EL (cell line): ENCODE measurements at regions not wholly inside any gene's neighbourhood (a gene's known extent, or its start where the extent isn't known, plus 50 kb on each side); places are given as distances from the start of the nearest gene placed in this dataset.

Experiments used
- DNase-seq: peaks from one replicate; pipeline ENCODE4 v3.0.0-alpha.2; 2016

DNA sequence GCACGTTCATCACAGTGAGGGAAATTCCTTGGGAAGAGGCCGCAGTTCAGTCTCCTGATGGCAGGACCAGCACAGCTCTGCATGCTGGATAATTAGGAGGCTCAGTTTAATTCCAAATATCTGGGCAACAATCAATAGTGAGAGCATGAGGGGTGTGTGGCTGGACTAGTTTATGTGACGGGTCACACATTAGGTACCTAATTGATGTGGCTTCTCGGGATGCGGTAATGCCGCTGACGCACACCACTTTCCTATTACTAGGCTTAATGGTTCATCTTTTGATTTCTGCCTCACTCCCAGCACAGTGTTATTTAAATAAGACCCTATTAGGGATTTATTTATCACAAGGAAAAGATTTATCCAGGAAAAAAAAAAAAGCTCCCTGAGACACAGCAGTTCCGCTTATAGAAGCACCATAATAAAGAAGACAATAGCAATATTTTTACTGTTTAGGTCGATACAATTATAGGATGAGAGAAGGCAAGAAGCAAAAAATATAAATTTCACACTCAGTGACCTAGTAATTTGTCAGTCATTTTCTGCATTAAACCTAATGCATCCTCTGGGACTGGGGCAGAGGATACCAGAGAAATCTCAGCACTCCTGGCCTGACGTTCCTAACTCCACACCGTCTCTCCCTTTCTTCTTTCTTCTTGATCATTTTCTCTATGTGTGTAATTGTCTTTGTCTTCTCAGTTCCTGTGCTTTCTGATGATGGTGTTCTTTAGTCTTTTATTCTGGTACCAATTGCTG is 264.7 kb upstream of the SLC14A2 start:
- no peak for DNase-seq

DNA sequence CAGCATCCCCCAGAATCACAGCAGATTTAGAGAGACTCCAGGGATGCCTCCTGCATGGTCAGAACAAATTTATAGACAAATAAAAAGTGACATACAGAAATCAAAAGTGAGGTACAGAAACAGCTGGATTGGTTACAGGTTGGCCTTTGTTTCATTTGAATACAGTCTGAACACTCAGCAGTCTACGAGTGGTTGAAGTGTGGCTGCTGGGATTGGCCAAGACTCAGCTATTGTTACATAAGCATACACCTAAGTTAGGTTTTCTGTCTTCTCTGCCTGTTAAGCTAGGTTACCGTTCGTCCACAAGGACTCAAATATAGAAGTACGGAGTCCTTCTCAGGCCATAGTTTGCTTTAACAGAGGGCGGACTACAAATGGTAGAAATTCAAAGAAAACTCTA is 262.4 kb upstream of the SLC14A2 start:
- DNase-seq = no peak

DNA sequence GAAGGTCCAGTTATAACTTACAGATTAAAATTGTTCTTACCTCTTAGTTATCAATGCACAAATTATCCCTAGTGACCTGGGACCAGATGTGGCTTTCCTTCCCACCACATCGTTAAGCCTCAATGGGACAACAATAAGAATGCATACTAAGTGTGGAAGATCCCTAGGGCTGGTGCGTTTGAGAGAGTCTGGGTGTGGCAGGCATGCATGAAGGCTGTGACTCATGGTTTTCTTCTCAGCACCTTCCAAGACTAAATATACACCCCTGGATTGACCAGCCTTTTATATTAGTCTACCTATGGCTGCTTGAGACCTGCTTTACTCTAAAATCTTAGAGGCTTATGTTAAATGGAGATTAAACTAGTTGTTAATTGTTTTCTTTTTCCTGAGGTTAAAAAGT is 261.7 kb upstream of the SLC14A2 start:
- DNase-seq = no peak

DNA sequence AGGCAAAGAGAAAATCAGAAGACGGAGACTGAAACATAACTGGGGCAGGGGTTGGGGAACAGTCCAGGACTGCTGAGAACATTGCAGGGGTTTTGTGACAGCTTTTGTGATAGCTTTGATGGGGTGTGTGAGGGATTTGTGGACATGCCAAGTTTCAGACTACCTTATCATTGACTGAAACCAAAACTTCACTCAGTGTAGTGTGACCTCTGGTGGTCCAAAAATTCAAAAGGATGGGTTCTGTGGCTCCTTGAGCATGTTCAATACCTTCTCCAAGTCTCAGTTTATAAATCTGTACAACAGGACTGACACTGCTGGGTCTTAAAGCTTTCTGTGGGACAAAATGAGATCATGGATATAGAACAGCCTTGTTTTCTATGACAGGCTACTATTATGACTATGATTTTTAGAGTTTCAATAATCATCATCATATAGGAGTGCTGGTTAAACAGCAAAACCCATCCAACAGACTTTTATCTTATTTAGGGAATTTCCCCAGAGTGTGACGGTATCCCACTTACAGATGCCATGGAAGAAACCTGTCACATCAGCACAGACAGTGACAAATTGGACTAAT is 259.2 kb upstream of the SLC14A2 start:
- no peak for DNase-seq

DNA sequence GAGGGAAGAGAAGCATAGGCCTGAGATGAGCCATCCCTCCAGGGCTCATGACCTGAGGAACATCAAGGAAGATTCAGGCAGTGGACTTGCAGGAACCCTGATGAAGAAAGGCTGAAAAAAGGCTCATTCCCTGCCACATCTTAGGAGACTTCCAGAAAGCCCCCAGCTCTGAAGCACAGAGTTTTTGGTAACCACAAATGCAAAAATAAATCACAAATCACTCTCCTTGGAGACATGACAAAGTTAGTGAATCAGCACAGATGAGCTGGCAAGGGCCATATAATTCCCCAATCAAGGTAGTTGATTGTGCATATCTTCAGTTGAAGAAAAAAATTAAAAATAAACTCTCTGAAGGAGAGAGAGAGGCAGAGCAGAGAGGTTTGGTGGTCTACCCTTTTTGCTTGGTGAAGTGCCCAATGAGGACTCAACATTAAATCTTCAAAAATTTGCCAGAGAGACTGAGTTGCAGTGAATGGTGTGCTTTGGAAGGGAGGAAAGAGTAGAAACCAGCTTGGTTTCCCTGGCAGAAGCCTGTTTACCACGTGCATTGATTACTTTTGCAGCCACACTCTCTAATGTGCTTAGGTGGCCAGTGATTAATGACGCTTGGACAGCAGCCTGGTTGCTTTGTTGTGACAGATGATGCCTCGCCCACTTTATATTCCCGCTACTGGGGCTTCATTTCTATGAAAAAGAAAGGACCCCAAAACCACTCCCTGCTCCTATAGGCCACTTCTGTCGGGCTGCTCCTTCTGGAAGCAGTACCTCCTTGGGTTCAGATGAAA is 257.4 kb upstream of the SLC14A2 start:
- no peak for DNase-seq

DNA sequence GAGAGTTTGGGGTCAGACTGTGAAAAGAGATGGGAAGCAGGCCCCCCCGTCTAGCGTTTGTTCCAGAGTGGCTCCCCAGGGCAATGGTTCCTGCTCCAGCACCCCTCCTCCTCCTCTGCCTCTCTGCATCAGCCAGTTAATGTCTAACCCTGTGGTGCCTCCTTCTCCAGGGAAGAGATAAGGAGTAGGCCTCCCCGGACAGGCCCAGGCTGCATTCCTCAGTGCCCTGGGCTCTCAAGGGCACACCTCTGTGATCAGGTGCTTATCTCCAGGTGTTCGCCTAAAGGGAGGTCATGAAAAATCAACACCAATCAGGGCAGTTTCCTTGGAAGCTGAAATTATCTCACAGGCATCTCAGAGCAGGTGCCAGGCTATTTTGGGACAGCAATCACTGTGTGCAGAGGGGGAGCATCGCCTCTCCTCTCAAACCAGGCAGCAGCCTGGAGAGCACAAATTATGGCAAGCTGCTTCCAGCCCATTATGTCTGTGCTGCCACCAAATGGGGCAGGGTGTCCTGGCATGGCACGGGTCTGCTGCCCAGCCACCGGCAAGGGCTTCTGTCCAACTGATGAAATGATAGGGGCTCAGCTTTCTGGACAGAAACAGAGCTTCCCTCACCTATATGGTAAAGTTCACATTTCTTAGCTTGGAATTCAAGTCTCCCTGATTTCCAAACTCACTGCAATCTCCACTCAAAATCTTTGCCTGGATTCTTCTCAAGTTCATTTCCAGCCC is 255.8 kb upstream of the SLC14A2 start:
- no peak for DNase-seq

DNA sequence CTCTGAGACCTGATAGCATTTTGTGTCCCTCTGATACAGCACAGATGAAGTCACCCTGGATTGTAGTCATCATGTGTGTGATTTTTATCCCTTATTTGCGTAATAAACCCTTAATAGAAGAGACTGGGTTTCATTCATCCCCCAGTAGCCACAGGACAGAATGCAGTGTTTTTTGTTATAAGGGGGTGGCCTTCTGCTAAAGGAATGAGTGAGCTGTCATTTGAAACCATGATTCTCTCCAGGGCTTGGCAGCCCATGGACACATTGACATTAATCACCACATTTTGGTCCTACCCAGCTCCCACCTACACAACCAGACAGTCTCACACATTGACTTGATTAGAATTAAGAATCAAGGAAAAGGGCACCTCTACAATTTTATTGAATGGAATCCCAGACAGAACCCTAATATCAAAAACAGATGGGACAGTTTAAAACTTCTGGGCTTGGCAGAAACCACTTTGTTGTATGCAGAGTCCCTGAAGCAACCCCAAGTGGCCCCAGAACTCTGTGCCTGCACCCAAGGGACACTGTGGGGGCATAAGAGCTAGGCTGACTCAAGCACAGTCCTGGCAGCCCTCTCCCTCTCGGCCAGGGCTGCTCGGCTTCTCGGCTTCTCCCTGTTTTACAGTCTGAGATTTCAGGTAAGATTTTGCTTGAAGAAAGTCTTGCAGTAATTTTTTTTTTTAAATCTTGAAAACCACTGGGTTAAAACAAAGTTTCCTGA is 254.0 kb upstream of the SLC14A2 start:
- no peak for DNase-seq

DNA sequence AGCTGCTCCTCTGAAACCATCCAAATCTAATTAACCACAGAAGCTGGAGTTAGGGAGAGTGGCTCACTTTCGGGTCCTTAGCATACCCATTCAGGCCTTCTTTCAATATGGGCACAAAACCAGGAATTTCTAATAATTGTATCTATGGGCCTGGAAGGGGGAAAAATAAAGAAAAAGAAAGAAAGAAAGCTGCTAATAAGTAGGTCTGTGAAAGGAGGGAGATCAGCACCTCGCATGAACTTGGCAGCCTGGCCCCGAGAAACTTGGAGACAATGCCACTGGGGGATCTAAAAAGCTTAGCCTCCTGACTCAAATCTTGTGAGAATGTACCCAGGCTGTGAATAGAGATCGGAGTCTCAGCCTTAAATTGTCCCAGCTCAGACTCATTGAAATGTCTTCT is 252.1 kb upstream of the SLC14A2 start:
- DNase-seq = no peak

DNA sequence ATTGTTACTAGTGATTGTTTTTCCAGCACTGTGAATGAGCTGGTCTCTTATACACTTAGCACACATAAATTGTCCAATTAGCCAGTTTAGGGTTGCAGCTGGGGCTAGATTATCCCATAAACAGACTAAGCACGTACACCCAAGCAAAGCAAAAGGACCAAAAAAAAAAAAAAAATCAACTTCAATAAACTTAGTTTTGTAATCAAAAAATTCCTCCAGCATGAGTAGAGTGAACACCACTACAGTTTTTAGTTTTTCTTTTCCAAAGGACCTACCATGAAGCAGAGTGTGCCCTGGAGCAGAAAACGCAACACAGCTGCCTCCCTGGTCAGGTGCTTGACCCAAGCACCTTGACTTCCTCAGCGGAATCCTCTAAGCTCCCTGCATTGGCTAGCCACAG is 249.4 kb upstream of the SLC14A2 start:
- no peak for DNase-seq

DNA sequence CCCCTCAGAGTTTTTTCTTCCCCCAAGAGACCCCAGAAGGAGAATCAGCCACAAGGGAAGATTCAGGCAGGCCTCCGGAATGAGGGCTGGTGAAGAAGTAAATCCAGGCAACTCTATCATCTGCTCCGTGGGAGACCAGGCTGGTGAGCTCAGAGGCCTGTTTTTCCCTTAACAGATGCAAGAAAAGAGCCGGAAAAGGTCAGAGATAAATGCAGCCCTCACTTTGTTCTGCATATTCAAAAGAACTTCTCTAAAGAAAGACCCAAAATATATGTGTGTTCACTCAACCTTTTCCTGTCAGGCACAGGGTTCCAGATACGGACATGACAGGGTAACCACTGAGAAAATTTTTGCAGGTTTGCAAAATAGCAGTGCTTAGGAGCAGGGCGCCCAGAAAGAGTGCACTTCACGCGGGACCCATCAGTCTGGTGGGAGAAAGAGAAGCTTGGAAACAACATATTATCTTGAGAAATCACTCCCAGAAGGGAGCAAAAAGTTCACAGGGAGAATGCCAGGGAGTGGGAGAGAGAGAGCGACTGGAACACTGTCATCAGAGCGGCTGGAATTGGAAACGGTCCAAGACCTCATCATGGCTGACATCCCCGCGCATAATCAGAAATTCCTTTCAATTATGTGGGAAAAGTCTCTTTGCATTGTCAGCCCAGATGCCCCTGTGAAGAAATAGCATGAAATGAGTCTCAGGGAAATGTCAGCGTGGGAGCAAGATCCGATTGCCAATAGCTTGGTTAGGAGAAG is 244.8 kb upstream of the SLC14A2 start:
- no peak for DNase-seq

DNA sequence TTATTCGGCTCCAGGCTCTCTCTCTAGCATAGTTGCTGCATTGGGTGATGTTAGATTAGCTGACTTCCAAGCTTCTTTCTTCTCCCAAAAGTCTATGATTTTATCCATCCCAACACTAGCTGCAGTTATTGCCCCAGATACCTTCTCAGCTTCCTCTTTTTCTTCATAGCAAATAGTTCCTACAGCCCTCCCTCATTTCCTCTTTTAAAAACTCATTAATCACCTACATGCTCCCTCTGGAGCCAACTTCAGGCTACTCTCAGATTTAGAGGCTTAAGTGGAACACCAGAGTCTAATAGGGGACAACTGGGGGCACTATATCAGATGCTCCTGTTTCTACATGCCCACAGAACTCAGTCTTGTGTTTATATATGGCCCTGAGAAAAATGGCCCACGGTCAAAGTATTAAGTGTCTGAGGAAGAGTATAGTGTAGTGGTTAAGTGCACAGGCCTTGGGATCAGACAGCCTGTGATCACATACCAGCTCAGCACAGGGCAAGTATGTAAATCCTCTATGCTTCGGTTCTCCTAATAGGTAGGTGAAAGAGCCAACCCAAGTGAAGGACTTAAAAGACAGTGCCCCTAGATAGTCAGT is 241.9 kb upstream of the SLC14A2 start:
- no peak for DNase-seq

DNA sequence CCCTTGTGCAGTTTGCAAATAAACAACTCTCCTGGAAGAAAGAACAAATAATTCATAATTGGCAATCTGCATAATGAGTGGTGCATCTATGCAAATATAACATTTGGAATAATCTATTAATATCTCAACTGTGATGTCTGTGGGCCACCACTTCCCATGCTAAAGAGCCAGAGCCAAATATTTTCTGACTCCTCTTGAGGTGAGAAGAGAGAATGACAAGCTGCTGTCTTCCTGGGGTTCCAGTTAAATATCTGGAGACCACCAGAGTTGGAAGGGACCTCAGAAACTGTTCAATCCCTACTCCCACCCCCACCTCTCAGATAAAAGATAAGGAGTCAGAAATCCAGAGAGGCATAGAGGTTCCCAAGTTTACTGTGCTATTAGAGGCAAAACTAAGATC is 241.0 kb upstream of the SLC14A2 start:
- no peak for DNase-seq

DNA sequence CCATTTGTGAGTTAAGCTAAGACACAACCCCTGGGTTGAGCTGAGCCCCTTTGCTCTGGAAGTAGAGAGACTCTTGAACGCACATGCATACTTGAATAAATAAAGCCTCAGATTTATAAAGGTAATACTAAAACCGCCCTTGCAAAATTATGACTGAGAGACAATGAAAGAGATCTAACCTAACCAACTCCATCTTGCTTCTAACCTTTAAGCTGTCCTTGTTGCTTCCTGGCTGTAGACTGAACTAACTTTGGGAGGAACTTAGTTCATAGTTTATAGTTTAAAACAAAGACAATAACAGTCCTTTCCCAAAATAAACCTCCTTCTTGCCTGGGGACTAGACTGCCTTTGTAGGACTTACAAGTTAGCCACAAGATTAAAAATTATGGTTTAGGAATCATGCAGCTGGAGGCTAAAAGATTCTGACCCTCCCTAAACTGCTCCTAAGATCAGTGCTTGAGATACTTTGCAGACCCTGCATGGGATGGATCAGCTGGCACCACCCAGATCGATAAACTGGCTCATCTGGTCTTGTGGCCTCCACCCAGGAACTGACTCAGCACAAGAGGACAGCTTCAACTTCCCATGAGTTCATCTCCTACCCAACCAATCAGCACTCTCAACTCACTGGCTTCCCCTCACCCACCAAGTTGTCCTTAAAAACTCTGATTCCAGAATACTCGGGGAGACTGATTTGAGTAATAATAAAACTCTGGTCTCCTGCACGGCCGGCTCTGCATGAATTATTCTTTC is 240.2 kb upstream of the SLC14A2 start:
- DNase-seq = peak; percentile 6

DNA sequence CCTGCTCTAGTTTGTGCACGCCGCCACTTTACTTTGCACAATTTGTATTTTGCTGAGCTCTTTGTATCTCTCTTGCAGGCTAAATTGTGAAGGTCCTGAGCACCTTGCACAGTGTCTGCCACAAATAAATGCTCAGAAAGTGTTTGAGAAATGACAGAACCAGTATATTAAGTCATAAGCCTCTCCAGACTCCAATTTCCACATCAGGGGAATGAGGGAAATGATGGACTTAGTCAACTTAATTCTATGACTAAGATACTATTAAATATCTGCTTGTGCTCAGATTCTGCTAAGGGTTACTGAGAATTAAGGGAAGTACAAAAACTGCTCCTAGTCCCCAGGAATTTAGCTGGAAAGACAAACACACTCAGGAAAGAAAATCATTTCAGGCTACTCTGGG is 239.1 kb upstream of the SLC14A2 start:
- no peak for DNase-seq

DNA sequence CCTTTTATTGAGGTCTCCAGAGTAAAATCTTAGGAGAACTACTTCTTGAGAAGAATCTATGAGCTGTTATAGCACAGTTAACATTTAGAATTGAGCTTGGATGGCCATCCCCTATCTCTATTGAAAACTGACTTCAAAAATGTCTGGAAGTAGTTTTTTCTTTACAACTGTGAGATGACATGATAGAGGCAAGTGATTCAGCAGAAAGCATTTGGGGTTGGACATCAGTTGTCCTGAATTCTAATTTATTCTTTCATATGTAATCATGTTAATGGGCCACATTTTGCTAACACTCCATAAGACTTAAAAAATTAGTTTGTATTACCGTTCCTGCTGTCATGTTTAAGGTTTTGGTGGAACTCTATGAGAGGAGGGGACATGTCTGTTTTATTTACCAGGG is 237.0 kb upstream of the SLC14A2 start:
- no peak for DNase-seq

DNA sequence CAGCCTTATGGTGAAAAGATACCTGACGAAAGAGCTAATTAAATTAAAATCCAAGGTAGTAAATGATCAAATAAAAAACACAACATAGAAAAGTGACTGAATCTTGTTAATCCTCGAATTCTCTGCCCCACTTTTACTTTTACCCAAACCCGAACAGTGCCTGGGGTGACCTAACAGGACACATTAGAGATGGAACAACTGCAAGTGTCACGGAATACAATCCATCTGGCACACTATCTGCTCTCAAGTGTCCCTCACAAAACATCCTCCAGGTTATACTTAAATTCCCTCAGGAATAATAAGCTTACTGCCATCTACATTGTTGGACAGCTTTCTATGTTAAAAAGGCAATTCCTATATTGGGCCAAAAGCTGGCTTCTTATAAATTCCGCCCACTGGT is 236.3 kb upstream of the SLC14A2 start:
- DNase-seq = no peak

DNA sequence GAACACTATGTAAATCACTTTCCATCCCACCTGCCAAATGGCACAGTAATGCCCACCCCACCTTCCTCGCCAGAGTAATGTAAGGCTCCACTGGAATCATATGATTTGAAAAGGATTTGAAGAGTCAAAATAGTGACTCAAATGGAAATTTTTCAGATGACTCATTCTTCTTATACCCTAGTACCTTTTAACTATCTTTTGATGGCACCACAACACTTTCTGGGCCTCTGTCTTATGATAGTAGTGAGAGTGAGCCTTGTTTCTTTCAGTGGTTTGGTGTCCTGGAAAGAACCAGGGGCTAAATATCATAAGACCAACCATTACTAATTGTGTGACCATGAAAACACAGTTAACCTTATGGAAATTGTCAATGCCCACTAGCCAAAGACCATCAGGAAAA is 235.4 kb upstream of the SLC14A2 start:
- no peak for DNase-seq

DNA sequence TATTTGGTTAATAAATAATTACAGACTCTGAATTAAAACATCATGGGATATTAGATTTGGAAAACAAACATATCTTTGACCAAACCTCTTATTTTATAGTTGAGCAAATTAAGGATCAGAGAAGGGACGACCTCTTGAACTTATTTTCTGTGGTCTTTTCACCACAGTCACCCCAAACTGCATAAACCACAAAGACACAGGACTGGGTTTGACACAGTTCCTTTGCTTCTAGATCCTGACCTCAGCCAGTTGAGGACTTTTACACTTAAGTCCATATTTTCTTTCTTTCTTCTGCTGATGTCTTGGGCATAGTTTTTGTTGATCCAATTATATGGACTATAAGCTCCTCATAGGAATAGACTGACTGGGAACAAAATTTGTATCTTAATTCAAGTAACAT is 234.0 kb upstream of the SLC14A2 start:
- DNase-seq = no peak

DNA sequence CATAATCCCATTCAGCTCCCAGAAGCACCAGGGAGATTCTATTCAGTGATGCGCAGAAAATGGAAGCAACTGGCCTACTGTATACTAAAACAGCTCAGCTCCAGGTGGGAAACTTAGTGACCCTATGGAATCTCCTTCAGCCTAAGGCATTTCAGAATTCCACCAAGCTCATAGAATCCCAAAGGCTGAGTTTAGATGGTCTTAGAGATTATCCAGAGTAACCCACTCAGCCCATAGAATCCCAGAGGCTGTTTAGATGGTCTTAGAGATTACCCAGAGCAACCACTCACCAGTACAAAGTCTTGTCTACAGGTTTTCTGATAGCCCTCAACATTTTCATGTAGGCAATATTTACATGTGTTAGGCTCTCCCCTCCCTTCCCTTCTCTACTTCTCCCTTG is 232.0 kb upstream of the SLC14A2 start:
- DNase-seq = no peak

DNA sequence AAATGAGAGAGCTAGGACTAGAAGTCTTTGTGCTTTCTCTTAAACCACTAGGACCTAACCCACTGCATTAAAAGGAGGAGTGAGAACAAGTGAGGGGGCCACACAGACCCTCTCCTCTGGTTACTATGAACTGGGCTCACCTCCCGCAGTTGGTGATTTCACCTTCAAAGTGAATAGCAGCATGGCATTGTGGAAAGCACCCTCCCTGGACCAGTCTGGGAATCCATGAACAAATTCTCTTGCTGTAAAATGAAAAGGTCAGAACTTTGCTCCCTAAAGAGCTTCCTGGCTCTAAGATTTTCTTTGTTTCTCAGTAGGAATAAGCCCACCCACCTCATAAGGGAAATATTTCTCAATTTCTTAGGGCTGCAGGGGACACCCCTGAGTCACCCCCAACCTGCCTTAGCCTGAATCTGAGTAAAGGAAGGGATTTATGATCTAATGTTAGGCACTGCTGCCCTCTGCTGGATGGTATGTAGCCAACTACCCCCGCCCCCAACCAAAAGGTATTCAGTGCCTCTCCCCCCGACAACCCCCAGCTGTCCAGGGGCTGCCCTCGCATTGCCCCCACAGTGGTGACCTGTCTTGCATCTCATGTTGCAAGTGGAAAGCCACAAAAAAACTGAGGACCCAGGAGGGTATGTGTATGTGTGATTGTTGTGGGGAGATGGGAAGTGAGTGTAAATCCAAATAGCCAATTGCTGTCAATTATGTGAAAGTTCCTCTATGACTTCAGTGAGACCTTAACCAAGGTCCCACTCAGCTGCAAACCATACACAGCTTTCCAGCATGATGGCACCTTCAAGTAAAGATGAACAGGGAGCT is 230.9 kb upstream of the SLC14A2 start:
- DNase-seq = peak; percentile 52
